ENCODE measurements at regions not wholly inside any gene's neighbourhood (a gene's known extent, or its start where the extent isn't known, plus 50 kb on each side); places are given as distances from the start of the nearest gene placed in this dataset.

- TF ChIP-seq ZNF629 (tag by site-specific recombination; IDR thresholded peaks at IDR 0.05) (no peak), KLF9 (tag by site-specific recombination; IDR thresholded peaks at IDR 0.05; ENCODE audit: low read depth) (no peak), HOXD13 (CRISPR knock-in tag; IDR thresholded peaks at IDR 0.05; ENCODE audit: borderline replicate concordance) (no peak), CTCF (tag by site-specific recombination; IDR thresholded peaks at IDR 0.05) (no peak), ZNF121 (tag by site-specific recombination; IDR thresholded peaks at IDR 0.05) (no peak), ZNF341 (tag by site-specific recombination; IDR thresholded peaks at IDR 0.05; ENCODE audit: low read depth) (no peak), KLF1 (tag by site-specific recombination; IDR thresholded peaks at IDR 0.05) (no peak), ATF2 (tag by site-specific recombination; IDR thresholded peaks at IDR 0.05; ENCODE audit: low read depth) (no peak)
Observed at GRCh38 chr2:199612509-199613130, 154.9 kb upstream of the SATB2 start.

Data from HEK293 (cell line).